ENCODE measurements at regions not wholly inside any gene's neighbourhood (a gene's known extent, or its start where the extent isn't known, plus 50 kb on each side); places are given as distances from the start of the nearest gene placed in this dataset.

DNA sequence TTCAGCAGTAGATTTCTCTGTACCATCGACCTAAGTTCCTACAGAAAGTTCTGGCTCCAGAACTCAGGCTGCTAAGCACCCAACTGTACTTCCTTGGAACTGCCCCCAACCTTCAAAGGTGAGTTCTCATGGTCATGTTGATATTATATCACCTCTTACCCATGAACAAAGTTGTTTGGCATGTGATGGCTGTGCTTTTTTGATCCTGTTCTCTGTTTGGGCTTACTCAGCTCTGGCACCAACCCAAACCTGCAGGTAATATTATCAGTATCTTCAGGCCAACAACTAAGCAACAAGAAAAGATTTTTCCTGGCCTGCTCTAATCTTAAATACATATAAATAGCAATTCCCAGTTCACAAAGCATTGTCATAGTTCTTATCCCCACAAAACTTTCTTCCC lies 318.7 kb upstream of the LMCD1 start:
- TF ChIP-seq POLR2A (IDR thresholded peaks at IDR 0.05) = no peak
- no peak for TF ChIP-seq CTCF (IDR thresholded peaks at IDR 0.05)
- 63 to 71% (median 67%) methylated on average over 1 of the region's 1 CpG for WGBS, 4 donors
- Histone ChIP-seq H3K36me3 (no peaks in the 10 kb centered on the region), H3K4me3 (no peak overlapping the region), H3K9me3 (no peaks in the 10 kb centered on the region), H3K27ac (no peak overlapping the region), H3K27me3 (no peaks in the 10 kb centered on the region), H3K4me1 (peaks cover 0 to 5% (median 0%) of the 10 kb centered on the region in 12 donors)
- DNase-seq (no peak), ATAC-seq (no peak)
- intact Hi-C loops (cut with DNase I) = no loop called here

- TF ChIP-seq POLR2A (IDR thresholded peaks at IDR 0.05) (no peak), CTCF (IDR thresholded peaks at IDR 0.05) (no peak)
- Histone ChIP-seq H3K4me3 (no peak overlapping the region), H3K4me1 (peaks cover 0 to 5% (median 0%) of the 10 kb centered on the region in 12 donors), H3K27ac (no peak overlapping the region), H3K9me3 (no peaks in the 10 kb centered on the region), H3K27me3 (no peaks in the 10 kb centered on the region), H3K36me3 (no peaks in the 10 kb centered on the region)
- DNase-seq (no peak), ATAC-seq (no peak)
- 40 to 41% (median 40%) methylated on average over 3 of the region's 3 CpGs for WGBS, 4 donors
- intact Hi-C loops (cut with DNase I) = no loop called here
These were observed 318.0 kb upstream of the LMCD1 start for GRCh38 chr3:8183627-8184026.

- intact Hi-C loops (cut with DNase I) = no loop called here
- ATAC-seq = no peak
- Histone ChIP-seq H3K27ac (no peak overlapping the region), H3K4me3 (no peak overlapping the region), H3K9me3 (peaks cover 0 to 8% (median 0%) of the 10 kb centered on the region in 12 donors), H3K27me3 (no peaks in the 10 kb centered on the region), H3K4me1 (peaks cover 0 to 5% (median 0%) of the 10 kb centered on the region in 12 donors), H3K36me3 (no peaks in the 10 kb centered on the region)
- WGBS, 4 donors = 78 to 93% (median 92%) methylated on average over 3 of the region's 3 CpGs
- DNase-seq = no peak
- TF ChIP-seq POLR2A (IDR thresholded peaks at IDR 0.05) = no peak
- no peak for TF ChIP-seq CTCF (IDR thresholded peaks at IDR 0.05)
These were observed 315.4 kb upstream of the LMCD1 start for GRCh38 chr3:8186213-8186612.

GRCh38 chr3:8187996-8188395 lies 313.6 kb upstream of the LMCD1 start:
- Histone ChIP-seq H3K27me3 (no peaks in the 10 kb centered on the region), H3K27ac (no peak overlapping the region), H3K9me3 (peaks cover 0 to 15% (median 0%) of the 10 kb centered on the region in 12 donors), H3K36me3 (no peaks in the 10 kb centered on the region), H3K4me1 (peaks cover 0 to 5% (median 0%) of the 10 kb centered on the region in 12 donors), H3K4me3 (no peak overlapping the region)
- intact Hi-C loops (cut with DNase I) = no loop called here
- 82 to 91% (median 86%) methylated on average over 5 of the region's 5 CpGs for WGBS, 4 donors
- no peak for DNase-seq
- no peak for ATAC-seq
- TF ChIP-seq CTCF (IDR thresholded peaks at IDR 0.05) = no peak
- no peak for TF ChIP-seq POLR2A (IDR thresholded peaks at IDR 0.05)

All from heart left ventricle (tissue), 16 donors.